Upper lobe of left lung (tissue), 4 donors: ENCODE measurements at regions not wholly inside any gene's neighbourhood (a gene's known extent, or its start where the extent isn't known, plus 50 kb on each side); places are given as distances from the start of the nearest gene placed in this dataset.

Experiments
- CTCF ChIP-seq, 6 experiments: fragments of 450-650 bp in 4 of 6; fragments of 200-600 bp in 2 of 6; sonication (generic) in 2 of 6; IDR thresholded peaks; one replicate each; pipeline ENCODE4 v1.5.1; 2016 to 2019; ENCODE audit warnings: antibody characterized with exemption in 6 of 6
- POLR2A ChIP-seq, 4 donors: fragments of 450-650 bp; IDR thresholded peaks; one replicate each; pipeline ENCODE4 v1.5.1; 2016 to 2017; ENCODE audit warnings: antibody characterized with exemption in 4 of 4, mild to moderate bottlenecking in 2 of 4
- POLR2AphosphoS5 ChIP-seq, 2 donors: sonication (generic); formaldehyde crosslinking; IDR thresholded peaks; one replicate each; pipeline ENCODE4 v1.5.1; 2017; ENCODE audit warnings: antibody characterized with exemption in 2 of 2

GRCh38 chr16:9557713-9558112, 466.3 kb downstream of the HAPSTR1 start:
- no peak for TF ChIP-seq CTCF (IDR thresholded peaks at IDR 0.05)
- no peak for TF ChIP-seq POLR2AphosphoS5 (IDR thresholded peaks at IDR 0.05)
- TF ChIP-seq POLR2A (IDR thresholded peaks at IDR 0.05) = no peak
